ENCODE measurements at regions not wholly inside any gene's neighbourhood (a gene's known extent, or its start where the extent isn't known, plus 50 kb on each side); places are given as distances from the start of the nearest gene placed in this dataset.

- no peak for DNase-seq
Measured at GRCh38 chr1:5491207-5491904, 500.9 kb downstream of the NPHP4 start.

GRCh38 chr1:5490635-5491034, 501.6 kb downstream of the NPHP4 start:
- no peak for DNase-seq

GRCh38 chr1:5488448-5488847, 503.8 kb downstream of the NPHP4 start:
- DNase-seq: no peak

- DNase-seq: no peak
Measured at GRCh38 chr1:5485968-5486696, 506.1 kb downstream of the NPHP4 start.

GRCh38 chr1:5485436-5485835, 506.8 kb downstream of the NPHP4 start:
- DNase-seq: no peak

GRCh38 chr1:5484451-5485165, 507.6 kb downstream of the NPHP4 start:
- DNase-seq: no peak

GRCh38 chr1:5481889-5482288, 510.3 kb downstream of the NPHP4 start:
- no peak for DNase-seq

GRCh38 chr1:5480906-5481305, 511.3 kb downstream of the NPHP4 start:
- no peak for DNase-seq

- DNase-seq: no peak
Measured at GRCh38 chr1:5479876-5480646, 512.2 kb downstream of the NPHP4 start.

- no peak for DNase-seq
Measured at GRCh38 chr1:5478961-5479360, 513.3 kb downstream of the NPHP4 start.

GRCh38 chr1:5478156-5478695, 514.0 kb downstream of the NPHP4 start:
- no peak for DNase-seq

GRCh38 chr1:5477716-5478115, 514.5 kb downstream of the NPHP4 start:
- no peak for DNase-seq

GRCh38 chr1:5475572-5475971, 516.7 kb downstream of the NPHP4 start:
- no peak for DNase-seq

- DNase-seq: no peak
Measured at GRCh38 chr1:5473268-5473667, 519.0 kb downstream of the NPHP4 start.

- DNase-seq: no peak
Measured at GRCh38 chr1:5466487-5466886, 525.7 kb downstream of the NPHP4 start.

GRCh38 chr1:5465281-5465711, 526.9 kb downstream of the NPHP4 start:
- DNase-seq: no peak

GRCh38 chr1:5464366-5464765, 527.9 kb downstream of the NPHP4 start:
- no peak for DNase-seq

- DNase-seq: no peak
Measured at GRCh38 chr1:5460974-5461373, 531.3 kb downstream of the NPHP4 start.

- DNase-seq: no peak
Measured at GRCh38 chr1:5459839-5460610, 532.2 kb downstream of the NPHP4 start.

- no peak for DNase-seq
Measured at GRCh38 chr1:5458248-5458647, 534.0 kb downstream of the NPHP4 start.

GRCh38 chr1:5456090-5456811, 536.0 kb downstream of the NPHP4 start:
- DNase-seq: no peak
